Glutamatergic neuron (in vitro differentiated cells): ENCODE measurements at regions not wholly inside any gene's neighbourhood (a gene's known extent, or its start where the extent isn't known, plus 50 kb on each side); places are given as distances from the start of the nearest gene placed in this dataset.

Experiments
- DNase-seq: peaks from one replicate; pipeline ENCODE4 v3.0.0; 2022
- H3K27ac Mint-ChIP-seq: one replicate; pipeline ENCODE4 v1.8.0; 2020; ENCODE audit warnings: mild to moderate bottlenecking, mixed read lengths, inconsistent platforms; ENCODE audit not compliant: unreplicated experiment
- H3K27me3 Mint-ChIP-seq: one replicate; pipeline ENCODE4 v1.8.0; 2020; ENCODE audit warnings: mild to moderate bottlenecking, moderate library complexity, mixed read lengths, inconsistent platforms; ENCODE audit not compliant: unreplicated experiment
- H3K36me3 Mint-ChIP-seq: one replicate; pipeline ENCODE4 v1.8.0; 2020; ENCODE audit warnings: mild to moderate bottlenecking, mixed read lengths, inconsistent platforms; ENCODE audit not compliant: unreplicated experiment
- H3K4me1 Mint-ChIP-seq: one replicate; pipeline ENCODE4 v1.8.0; 2020; ENCODE audit warnings: mild to moderate bottlenecking, low read depth, mixed read lengths, inconsistent platforms; ENCODE audit not compliant: unreplicated experiment
- H3K4me3 Mint-ChIP-seq: one replicate; pipeline ENCODE4 v1.8.0; 2020; ENCODE audit warnings: mild to moderate bottlenecking, mixed read lengths, inconsistent platforms; ENCODE audit not compliant: unreplicated experiment
- H3K9me3 Mint-ChIP-seq: one replicate; pipeline ENCODE4 v1.8.0; 2020; ENCODE audit warnings: mild to moderate bottlenecking, moderate library complexity, mixed read lengths, inconsistent platforms; ENCODE audit not compliant: unreplicated experiment
- CTCF ChIP-seq: fragments of 200-600 bp; sonication (generic); IDR thresholded peaks from one replicate; pipeline ENCODE4 v1.5.0; 2021; ENCODE audit not compliant: partially characterized antibody, unreplicated experiment

- Mint-ChIP-seq H3K4me1 (no peaks in the 10 kb centered on the region), H3K4me3 (no peak overlapping the region), H3K36me3 (no peaks in the 10 kb centered on the region), H3K9me3 (no peaks in the 10 kb centered on the region), H3K27me3 (no peaks in the 10 kb centered on the region), H3K27ac (no peak overlapping the region)
- TF ChIP-seq CTCF: no peak
- DNase-seq: no peak
These were observed 512.7 kb upstream of the ADGRL4 start for GRCh38 chr1:79519084-79519760.

- no peak for DNase-seq
- no peaks in the 10 kb centered on the region for H3K27me3 Mint-ChIP-seq
- H3K4me1 Mint-ChIP-seq: no peaks in the 10 kb centered on the region
- no peak for TF ChIP-seq CTCF
- no peaks in the 10 kb centered on the region for H3K9me3 Mint-ChIP-seq
- no peak overlapping the region for H3K27ac Mint-ChIP-seq
- H3K36me3 Mint-ChIP-seq: no peaks in the 10 kb centered on the region
- no peak overlapping the region for H3K4me3 Mint-ChIP-seq
These were observed 511.1 kb upstream of the ADGRL4 start for GRCh38 chr1:79517470-79518224.

- Mint-ChIP-seq H3K27me3 (no peaks in the 10 kb centered on the region), H3K4me3 (no peak overlapping the region), H3K4me1 (no peaks in the 10 kb centered on the region), H3K36me3 (no peaks in the 10 kb centered on the region), H3K9me3 (peaks cover 1% of the 10 kb centered on the region), H3K27ac (no peak overlapping the region)
- DNase-seq: no peak
- TF ChIP-seq CTCF: no peak
These were observed 501.2 kb upstream of the ADGRL4 start for GRCh38 chr1:79507770-79508169.

GRCh38 chr1:79501153-79501552, 494.6 kb upstream of the ADGRL4 start:
- Mint-ChIP-seq H3K9me3 (no peaks in the 10 kb centered on the region), H3K27ac (no peak overlapping the region), H3K36me3 (no peaks in the 10 kb centered on the region), H3K27me3 (no peaks in the 10 kb centered on the region), H3K4me1 (no peaks in the 10 kb centered on the region), H3K4me3 (no peak overlapping the region)
- DNase-seq: no peak
- TF ChIP-seq CTCF: no peak

GRCh38 chr1:79499541-79499940, 493.0 kb upstream of the ADGRL4 start:
- Mint-ChIP-seq H3K4me3 (no peak overlapping the region), H3K27ac (no peak overlapping the region), H3K4me1 (peaks cover 1% of the 10 kb centered on the region), H3K36me3 (no peaks in the 10 kb centered on the region), H3K9me3 (no peaks in the 10 kb centered on the region), H3K27me3 (no peaks in the 10 kb centered on the region)
- no peak for TF ChIP-seq CTCF
- no peak for DNase-seq
